ENCODE measurements at regions not wholly inside any gene's neighbourhood (a gene's known extent, or its start where the extent isn't known, plus 50 kb on each side); places are given as distances from the start of the nearest gene placed in this dataset.

- no peak for TF ChIP-seq CTCF (IDR thresholded peaks at IDR 0.05)
Observed at GRCh38 chr3:117941015-117941414, 1093.6 kb downstream of the IGSF11 start.

- TF ChIP-seq CTCF (IDR thresholded peaks at IDR 0.05): no peak
Observed at GRCh38 chr3:117941756-117942155, 1092.9 kb downstream of the IGSF11 start.

- TF ChIP-seq CTCF (IDR thresholded peaks at IDR 0.05): no peak
Observed at GRCh38 chr3:117954131-117954530, 1080.5 kb downstream of the IGSF11 start.

- TF ChIP-seq CTCF (IDR thresholded peaks at IDR 0.05): no peak
Observed at GRCh38 chr3:117955196-117955595, 1079.5 kb downstream of the IGSF11 start.

GRCh38 chr3:117958027-117958426 lies 1076.6 kb downstream of the IGSF11 start:
- no peak for TF ChIP-seq CTCF (IDR thresholded peaks at IDR 0.05)

- no peak for TF ChIP-seq CTCF (IDR thresholded peaks at IDR 0.05)
Observed at GRCh38 chr3:117962750-117963149, 1071.9 kb downstream of the IGSF11 start.

DNA sequence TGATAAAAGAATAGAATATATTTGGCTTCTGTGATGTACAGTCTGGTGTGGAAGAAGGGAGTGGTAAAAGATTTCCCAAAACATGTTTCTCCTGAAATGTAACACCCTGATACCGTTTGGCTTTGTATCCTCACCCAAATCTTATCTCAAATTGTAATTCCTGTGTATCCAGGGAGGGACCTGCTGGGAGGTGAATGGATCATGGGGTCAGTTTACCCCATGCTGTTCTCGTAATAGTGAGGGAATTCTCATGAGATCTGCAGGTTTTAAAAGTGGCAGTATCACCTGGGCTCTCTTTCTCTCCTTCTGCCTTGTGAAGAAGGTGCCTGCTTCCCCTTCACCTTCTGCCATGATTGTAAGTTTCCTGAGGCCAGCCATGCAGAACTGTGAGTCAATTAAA lies 1070.8 kb downstream of the IGSF11 start:
- no peak for TF ChIP-seq CTCF (IDR thresholded peaks at IDR 0.05)

DNA sequence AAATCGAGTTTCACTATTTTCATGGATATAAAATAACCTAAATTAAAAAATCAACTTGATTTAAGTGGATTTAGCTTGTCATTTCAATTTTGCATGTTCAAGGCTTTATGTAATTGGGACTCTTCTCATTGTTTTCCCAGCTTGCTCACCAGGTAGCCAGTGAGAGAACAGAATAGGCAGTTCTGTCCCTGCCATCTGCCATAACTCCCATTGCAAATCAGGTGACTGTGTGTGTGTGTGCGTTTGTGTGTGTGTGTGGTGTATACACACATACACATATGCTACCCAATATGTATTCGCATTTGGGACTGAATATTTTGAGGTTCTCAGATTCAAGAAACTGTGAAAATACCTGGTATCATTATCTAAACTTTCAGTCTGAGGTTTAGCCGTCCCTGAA lies 1069.8 kb downstream of the IGSF11 start:
- TF ChIP-seq CTCF (IDR thresholded peaks at IDR 0.05): no peak

Measured in LNCAP (cell line).